Endothelial cell of umbilical vein (primary cell): ENCODE measurements at regions not wholly inside any gene's neighbourhood (a gene's known extent, or its start where the extent isn't known, plus 50 kb on each side); places are given as distances from the start of the nearest gene placed in this dataset.

Source experiments
- CTCF ChIP-seq, 2 donors: IDR thresholded peaks; 1 replicate in 1 of 2; 2 replicates in 1 of 2; pipeline ENCODE4 v1.5.1; 2011; ENCODE audit warnings: low read length in 2 of 2, mild to moderate bottlenecking in 2 of 2, moderate library complexity in 2 of 2, control low read depth in 1 of 2, inconsistent platforms in 1 of 2, low read depth in 1 of 2; ENCODE audit not compliant: insufficient read depth in 1 of 2; ENCODE audit errors: extremely low read depth in 1 of 2
- EZH2 ChIP-seq: IDR thresholded peaks from 2 replicates; pipeline ENCODE4 v1.6.1; 2012; ENCODE audit warnings: borderline replicate concordance, low read depth, mild to moderate bottlenecking, moderate library complexity, low read length, inconsistent platforms; ENCODE audit not compliant: severe bottlenecking
- FOS ChIP-seq: IDR thresholded peaks from 2 replicates; pipeline ENCODE4 v1.6.1; 2011; ENCODE audit warnings: mild to moderate bottlenecking, low read length, moderate library complexity, borderline replicate concordance; ENCODE audit not compliant: insufficient read depth
- JUN ChIP-seq: IDR thresholded peaks from 2 replicates; pipeline ENCODE4 v1.6.1; 2011; ENCODE audit warnings: borderline replicate concordance, low read depth; ENCODE audit not compliant: insufficient read length, insufficient read depth
- MAX ChIP-seq: IDR thresholded peaks from 2 replicates; pipeline ENCODE4 v1.6.1; 2011; ENCODE audit not compliant: insufficient read depth, insufficient read length
- MYC ChIP-seq: IDR thresholded peaks from one replicate; pipeline ENCODE4 v1.6.1; 2011; ENCODE audit warnings: mild to moderate bottlenecking, low read depth, low read length
- POLR2A ChIP-seq: IDR thresholded peaks from 2 replicates; pipeline ENCODE4 v1.6.1; 2012; ENCODE audit warnings: low read depth, mild to moderate bottlenecking, control low read depth, low read length
- POLR2AphosphoS5 ChIP-seq: IDR thresholded peaks from 2 replicates; pipeline ENCODE4 v1.6.1; 2012; ENCODE audit warnings: low read depth, mild to moderate bottlenecking, control low read depth, low read length, moderate library complexity; ENCODE audit not compliant: insufficient read depth

- no peak for TF ChIP-seq EZH2
- no peak for TF ChIP-seq CTCF (IDR thresholded peaks at IDR 0.05; ENCODE audit: extremely low read depth in 1 of 2, insufficient read depth in 1 of 2, low read depth in 1 of 2, low read length in 2 of 2)
- no peak for TF ChIP-seq POLR2AphosphoS5
- no peak for TF ChIP-seq POLR2A
- no peak for TF ChIP-seq MYC
- TF ChIP-seq MAX: no peak
- TF ChIP-seq JUN: no peak
- no peak for TF ChIP-seq FOS
Observed at GRCh38 chr16:55938126-55938525, 63.0 kb upstream of the CES5A start.
